RWPE1 (cell line): ENCODE measurements at regions not wholly inside any gene's neighbourhood (a gene's known extent, or its start where the extent isn't known, plus 50 kb on each side); places are given as distances from the start of the nearest gene placed in this dataset.

ENCODE experiments used
- CTCF ChIA-PET: fragments of 350-600 bp; sonication (Branson Sonifier 250); formaldehyde crosslinking; extraction: SDS; loops from one replicate; lab custom pipeline; 2021; lab: Yijun Ruan, JAX
- POLR2A ChIA-PET: fragments of 400-600 bp; formaldehyde crosslinking; extraction: SDS; loops from one replicate; lab custom pipeline; 2020; ENCODE audit warnings: antibody characterized with exemption; ENCODE audit not compliant: low non-redundant PET; lab: Yijun Ruan, JAX
- DNase-seq: peaks from one replicate; pipeline ENCODE4 v3.0.0; 2012; ENCODE audit warnings: low spot score
- H3K27ac ChIP-seq: fragments of 450-650 bp; 2 replicates; pipeline ENCODE4 v1.5.1; 2017
- TF ChIP-seq, protein P1 (sequence below): fragments of 450-650 bp; conservative IDR thresholded peaks from 2 replicates; pipeline ENCODE4 v1.5.1; 2017; ENCODE audit warnings: low read depth, mild to moderate bottlenecking

GRCh38 chr22:49705216-49705971 lies 122.3 kb downstream of the BRD1 start:
- POLR2A ChIA-PET = no interaction called here
- H3K27ac ChIP-seq = no peak overlapping the region
- CTCF ChIA-PET = no interaction called here

DNA sequence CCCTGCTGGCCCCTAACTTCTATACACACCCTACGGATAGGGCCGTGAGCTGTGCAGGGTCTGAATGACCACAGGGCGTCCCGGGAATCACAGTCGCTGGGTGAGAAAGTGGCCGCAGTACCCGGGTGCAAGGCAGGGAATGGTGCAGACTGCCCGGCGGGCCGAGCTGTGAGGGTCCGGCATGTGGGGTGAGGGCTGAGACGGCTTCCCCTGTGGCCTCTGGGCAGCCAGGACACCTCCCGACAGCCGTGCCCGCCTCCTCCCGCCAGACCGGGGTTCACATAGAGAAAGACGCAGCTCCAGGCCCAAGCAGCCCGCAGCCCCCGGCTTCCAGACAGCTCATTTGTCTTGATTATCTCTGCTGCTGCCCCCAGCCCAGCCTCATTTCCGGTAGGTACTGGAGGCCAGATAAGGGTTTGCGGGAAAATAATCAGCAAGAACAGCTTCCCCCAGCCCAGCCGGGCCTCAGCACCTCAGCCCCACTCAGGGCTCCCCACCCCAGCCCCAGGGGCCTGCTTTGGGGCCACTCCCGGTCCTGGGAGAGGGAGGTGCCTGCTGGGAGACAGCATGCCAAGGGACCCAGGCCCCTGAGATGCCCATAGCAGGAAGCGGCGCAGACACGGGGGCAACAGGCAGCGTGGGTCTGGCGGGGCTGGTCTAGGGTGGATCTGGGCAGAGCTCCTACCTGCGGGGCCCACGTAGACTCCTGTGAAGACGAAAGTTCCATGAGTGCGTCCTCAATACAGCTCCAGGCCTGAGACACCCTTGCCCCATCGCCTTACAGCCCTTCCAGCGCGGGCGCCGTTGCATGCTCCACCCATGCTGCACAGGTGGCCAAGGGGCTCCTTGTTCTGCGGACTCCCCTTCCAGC lies 123.1 kb downstream of the BRD1 start:
- no peak for DNase-seq
- H3K27ac ChIP-seq = no peak overlapping the region
- TF ChIP-seq, protein P1, sequence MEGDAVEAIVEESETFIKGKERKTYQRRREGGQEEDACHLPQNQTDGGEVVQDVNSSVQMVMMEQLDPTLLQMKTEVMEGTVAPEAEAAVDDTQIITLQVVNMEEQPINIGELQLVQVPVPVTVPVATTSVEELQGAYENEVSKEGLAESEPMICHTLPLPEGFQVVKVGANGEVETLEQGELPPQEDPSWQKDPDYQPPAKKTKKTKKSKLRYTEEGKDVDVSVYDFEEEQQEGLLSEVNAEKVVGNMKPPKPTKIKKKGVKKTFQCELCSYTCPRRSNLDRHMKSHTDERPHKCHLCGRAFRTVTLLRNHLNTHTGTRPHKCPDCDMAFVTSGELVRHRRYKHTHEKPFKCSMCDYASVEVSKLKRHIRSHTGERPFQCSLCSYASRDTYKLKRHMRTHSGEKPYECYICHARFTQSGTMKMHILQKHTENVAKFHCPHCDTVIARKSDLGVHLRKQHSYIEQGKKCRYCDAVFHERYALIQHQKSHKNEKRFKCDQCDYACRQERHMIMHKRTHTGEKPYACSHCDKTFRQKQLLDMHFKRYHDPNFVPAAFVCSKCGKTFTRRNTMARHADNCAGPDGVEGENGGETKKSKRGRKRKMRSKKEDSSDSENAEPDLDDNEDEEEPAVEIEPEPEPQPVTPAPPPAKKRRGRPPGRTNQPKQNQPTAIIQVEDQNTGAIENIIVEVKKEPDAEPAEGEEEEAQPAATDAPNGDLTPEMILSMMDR = no peak
- POLR2A ChIA-PET = no interaction called here
- CTCF ChIA-PET = no interaction called here

More at GRCh38 chr22:49705216-49705971, 122.3 kb downstream of the BRD1 start:
- TF ChIP-seq, protein P1 = no peak
- DNase-seq = no peak

- TF ChIP-seq, protein P1 = no peak
- no peak for DNase-seq
- no peak overlapping the region for H3K27ac ChIP-seq
- ChIA-PET CTCF (no interaction called here), POLR2A (no interaction called here)
Observed at GRCh38 chr22:49703990-49704344, 123.7 kb downstream of the BRD1 start.

GRCh38 chr22:49703505-49703904 lies 124.2 kb downstream of the BRD1 start:
- TF ChIP-seq, protein P1 = no peak
- H3K27ac ChIP-seq = no peak overlapping the region
- DNase-seq = no peak
- ChIA-PET CTCF (no interaction called here), POLR2A (no interaction called here)

- no peak overlapping the region for H3K27ac ChIP-seq
- no peak for DNase-seq
- TF ChIP-seq, protein P1 = 0 out of 2 replicates have a peak, but pooled peaks have one; percentile 4
- CTCF ChIA-PET = no interaction called here
- POLR2A ChIA-PET = no interaction called here
Observed at GRCh38 chr22:49702068-49702397, 125.6 kb downstream of the BRD1 start.

DNA sequence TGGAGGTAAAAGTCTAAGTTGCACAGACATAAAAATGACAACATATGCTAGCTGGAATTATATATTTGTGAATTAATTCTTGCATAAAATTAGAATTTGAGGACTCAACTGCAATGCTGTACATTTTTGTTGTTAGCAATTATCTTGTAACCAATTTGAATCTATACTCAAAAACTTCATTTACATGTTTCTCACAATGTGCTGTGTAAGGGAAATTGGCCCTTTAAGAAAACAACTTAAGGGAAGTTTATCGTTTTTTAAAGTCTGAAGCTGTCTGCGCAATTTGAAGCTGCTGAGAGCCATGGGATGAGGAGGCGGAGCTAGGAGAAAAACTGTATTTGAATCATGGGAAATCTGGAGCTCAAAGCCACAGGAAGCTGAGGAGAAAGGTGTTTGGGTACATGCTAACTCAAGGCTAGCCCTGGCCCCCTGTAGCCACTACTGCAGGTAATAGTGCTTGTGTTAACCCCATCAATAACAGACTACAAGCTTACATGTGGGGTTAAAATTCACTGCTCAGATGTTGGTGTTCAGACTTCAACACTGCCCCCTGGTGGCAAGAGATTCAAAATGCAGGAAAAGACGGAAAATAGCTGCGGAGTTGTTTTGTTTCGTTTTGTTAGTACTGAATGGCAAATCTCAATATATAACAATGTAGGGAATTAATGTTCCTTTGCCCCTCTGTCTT lies 126.1 kb downstream of the BRD1 start:
- ChIA-PET POLR2A (no interaction called here), CTCF (interaction anchor here (0.6 kb wide), 1 partner anchor 32 kb away, joined by 3 read pairs; no protein-coding TSS in a partner anchor)
- TF ChIP-seq, protein P1 = peak; percentile 37

More for the DNA sequence above, 126.1 kb downstream of the BRD1 start:
- H3K27ac ChIP-seq = no peak overlapping the region
- no peak for DNase-seq
